ENCODE measurements at regions not wholly inside any gene's neighbourhood (a gene's known extent, or its start where the extent isn't known, plus 50 kb on each side); places are given as distances from the start of the nearest gene placed in this dataset.

DNA sequence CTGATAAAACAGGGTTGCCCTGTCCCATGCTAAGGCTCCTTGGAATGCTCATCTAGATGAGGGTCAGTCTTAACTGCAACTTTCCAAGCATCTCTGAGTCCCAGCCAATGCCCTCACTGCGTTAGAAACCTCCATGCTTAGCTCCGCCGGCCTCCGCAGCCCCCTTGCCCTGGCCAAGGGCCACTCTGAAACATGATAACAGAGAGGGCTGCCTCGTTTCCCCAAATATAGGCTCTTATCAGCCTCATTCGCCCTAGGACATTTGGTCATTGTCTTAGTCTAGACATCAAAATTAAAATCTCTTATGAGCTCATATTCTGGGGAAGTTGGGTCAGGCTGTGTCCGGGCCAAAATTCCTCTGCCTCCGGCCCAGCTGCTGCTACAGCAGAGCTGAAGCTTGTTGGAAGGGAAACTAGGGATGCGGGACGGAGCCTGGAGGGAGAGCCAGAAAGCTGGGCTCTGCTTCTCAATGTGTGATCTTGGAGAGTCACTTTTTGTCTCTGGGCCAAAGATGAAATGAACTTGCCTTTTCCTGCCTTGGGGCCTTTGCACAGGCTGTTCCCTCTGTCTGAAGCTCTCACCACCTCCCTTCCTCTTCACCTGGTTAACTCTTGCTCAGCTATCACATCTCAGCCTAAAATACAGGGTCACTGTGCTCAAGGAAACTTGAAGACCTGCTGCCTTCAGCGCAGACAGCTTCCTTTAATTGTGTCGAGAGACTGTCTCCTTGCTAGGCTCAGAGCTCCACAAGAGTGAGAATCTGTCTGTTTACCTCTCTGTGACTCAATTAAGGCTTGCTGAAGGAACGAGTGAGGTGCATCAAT is 191.3 kb downstream of the RGS3 start:
- H3K27me3 ChIP-seq (ENCODE audit: insufficient read depth), result no peaks in the 10 kb centered on the region
- WGBS (ENCODE audit: low lambda C conversion rate), result 83% methylated on average over 13 of the region's 13 CpGs
- H3K4me2 ChIP-seq, result peak overlapping the region; percentile 13; the same call in 1 of the 2 replicates
- TF ChIP-seq TEAD4 (IDR thresholded peaks at IDR 0.05; ENCODE audit: borderline replicate concordance, insufficient read depth) (no peak), EP300 (IDR thresholded peaks at IDR 0.05; ENCODE audit: borderline replicate concordance in 1 of 2, low read depth in 1 of 2, low read length in 1 of 2) (no peak), FOXM1 (IDR thresholded peaks at IDR 0.05; ENCODE audit: low read depth) (no peak)
- H3K27ac ChIP-seq (ENCODE audit: low read depth in 2 of 2, low read length in 1 of 2), result peak overlapping the region; percentile 7 to 44; a peak in 2 of 4 replicates
- no peak overlapping the region for H3K4me3 ChIP-seq (ENCODE audit: low read depth in 2 of 2, low read length in 1 of 2)
- H4K20me1 ChIP-seq (ENCODE audit: insufficient read depth), result no peaks in the 10 kb centered on the region
- no peaks in the 10 kb centered on the region for H3K36me3 ChIP-seq (replicated peaks in 1 of 2; ENCODE audit: control insufficient read depth in 1 of 2, insufficient read depth in 2 of 2, low read length in 1 of 2)
- peaks cover 14% of the 10 kb centered on the region for H3F3A ChIP-seq (replicated peaks; ENCODE audit: insufficient read depth)
- ChIA-PET POLR2A (interaction anchor here (0.8 to 2.1 kb wide), 5 partner anchors 61 to 244 kb away, joined by 3 to 13 read pairs (median 4); partner anchors contain the start of genes C9orf43 and POLE3), CTCF (interaction anchor here (0.7 to 19.0 kb wide), 37 partner anchors 7 to 380 kb away, joined by 3 to 1335 read pairs (median 5); partner anchors contain the start of genes ALAD, C9orf43, CDC26 and POLE3)
- H2AFZ ChIP-seq (ENCODE audit: low read depth), result peak overlapping the region; percentile 75; the same call in 1 of the 2 replicates
- no peaks in the 10 kb centered on the region for H3K79me2 ChIP-seq (ENCODE audit: insufficient read depth)
- no peaks in the 10 kb centered on the region for H3K9me3 ChIP-seq
- H3K4me1 ChIP-seq (ENCODE audit: control insufficient read depth in 1 of 2, insufficient read depth in 2 of 2, low read depth in 1 of 2, low read length in 1 of 2), result peaks cover 22 to 37% of the 10 kb centered on the region in 2 experiments
- H3K9me2 ChIP-seq, result no peaks in the 10 kb centered on the region
- no peak for DNase-seq
- H3K9ac ChIP-seq, result no peak overlapping the region; the same call in 1 of the 2 replicates

DNA sequence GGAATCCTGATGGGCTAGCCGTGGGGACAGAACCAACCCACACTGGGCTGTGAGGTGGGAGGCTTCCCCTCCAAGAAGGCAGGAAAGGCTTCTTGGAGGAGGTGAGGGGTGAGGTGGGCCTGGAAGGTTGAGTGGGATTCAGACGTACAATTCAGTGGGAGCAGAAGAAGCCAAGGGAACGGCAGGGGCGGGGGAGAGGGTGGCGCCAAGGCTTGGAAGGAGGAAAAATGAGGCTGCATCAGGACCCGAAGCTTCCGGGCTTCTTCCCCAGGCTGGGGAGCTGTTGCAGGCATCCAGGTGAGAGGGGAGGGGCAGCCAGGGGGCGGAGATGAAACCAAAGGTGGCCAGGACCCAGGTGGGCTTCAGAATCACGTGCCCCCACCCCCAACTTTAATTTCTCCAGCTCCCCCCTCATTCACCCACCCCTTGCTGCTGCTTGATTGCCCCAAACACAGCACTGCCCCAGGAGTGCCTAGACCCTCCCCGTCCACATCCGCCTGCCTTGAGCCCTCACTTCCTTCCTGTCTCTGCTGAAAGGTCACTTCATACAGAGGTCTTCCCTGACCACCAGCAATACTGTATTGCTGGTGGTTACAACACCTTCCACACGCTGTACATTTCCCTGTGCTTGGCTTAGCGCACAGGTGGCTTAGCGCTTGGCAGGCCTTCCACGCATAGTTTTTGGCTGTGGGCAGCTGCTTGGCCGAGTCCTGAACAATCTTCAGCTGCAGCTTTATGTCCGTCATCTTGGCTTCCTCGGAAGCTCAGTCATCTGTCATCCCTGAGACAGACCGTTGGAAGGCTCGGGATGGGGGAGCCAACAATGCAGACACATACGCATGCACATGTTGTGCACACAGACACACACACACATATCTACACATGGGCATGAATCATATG is 193.5 kb downstream of the RGS3 start:
- no peak overlapping the region for H3K4me3 ChIP-seq (ENCODE audit: low read depth in 2 of 2, low read length in 1 of 2)
- no peaks in the 10 kb centered on the region for H3K79me2 ChIP-seq (ENCODE audit: insufficient read depth)
- WGBS (ENCODE audit: low lambda C conversion rate), result 84% methylated on average over 20 of the region's 21 CpGs
- H3K9me2 ChIP-seq, result no peaks in the 10 kb centered on the region
- CTCF ChIA-PET, result interaction anchor here (0.6 to 19.0 kb wide), 41 partner anchors 8 to 634 kb away, joined by 3 to 1335 read pairs (median 7); partner anchors contain the start of genes ALAD, C9orf43, CDC26 and POLE3
- no peak for TF ChIP-seq GABPA (IDR thresholded peaks at IDR 0.05; ENCODE audit: low read depth)
- no peak for TF ChIP-seq POLR2AphosphoS5 (IDR thresholded peaks at IDR 0.05; ENCODE audit: low read depth, low read length)
- no peak for TF ChIP-seq SMC3 (IDR thresholded peaks at IDR 0.05; ENCODE audit: low read depth, low read length)
- TF ChIP-seq MXI1 (IDR thresholded peaks at IDR 0.05; ENCODE audit: low read depth, low read length), result no peak
- TF ChIP-seq SIN3A (IDR thresholded peaks at IDR 0.05; ENCODE audit: borderline replicate concordance, low read depth, low read length), result no peak
- TF ChIP-seq YY1 (IDR thresholded peaks at IDR 0.05; ENCODE audit: low read depth), result no peak
- no peak for TF ChIP-seq RAD21 (IDR thresholded peaks at IDR 0.05; ENCODE audit: low read length)
- TF ChIP-seq FOXM1 (IDR thresholded peaks at IDR 0.05; ENCODE audit: low read depth), result no peak
- TF ChIP-seq RXRA (IDR thresholded peaks at IDR 0.05; ENCODE audit: borderline replicate concordance, low read depth), result no peak
- TF ChIP-seq NRF1 (IDR thresholded peaks at IDR 0.05; ENCODE audit: low read depth, low read length), result no peak
- no peak for TF ChIP-seq RFX5 (IDR thresholded peaks at IDR 0.05; ENCODE audit: low read length)
- TF ChIP-seq, protein P1, sequence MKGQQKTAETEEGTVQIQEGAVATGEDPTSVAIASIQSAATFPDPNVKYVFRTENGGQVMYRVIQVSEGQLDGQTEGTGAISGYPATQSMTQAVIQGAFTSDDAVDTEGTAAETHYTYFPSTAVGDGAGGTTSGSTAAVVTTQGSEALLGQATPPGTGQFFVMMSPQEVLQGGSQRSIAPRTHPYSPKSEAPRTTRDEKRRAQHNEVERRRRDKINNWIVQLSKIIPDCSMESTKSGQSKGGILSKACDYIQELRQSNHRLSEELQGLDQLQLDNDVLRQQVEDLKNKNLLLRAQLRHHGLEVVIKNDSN (IDR thresholded peaks at IDR 0.05; ENCODE audit: borderline replicate concordance, low read depth), result no peak
- TF ChIP-seq TEAD4 (IDR thresholded peaks at IDR 0.05; ENCODE audit: borderline replicate concordance, insufficient read depth), result no peak
- no peaks in the 10 kb centered on the region for H3K27me3 ChIP-seq (ENCODE audit: insufficient read depth)
- POLR2A ChIA-PET, result interaction anchor here (1.1 to 2.4 kb wide), 4 partner anchors 63 to 68 kb away, joined by 4 to 13 read pairs (median 6); no protein-coding TSS in a partner anchor
- no peak for DNase-seq
- no peaks in the 10 kb centered on the region for H3K9me3 ChIP-seq
- H3K4me1 ChIP-seq (ENCODE audit: control insufficient read depth in 1 of 2, insufficient read depth in 2 of 2, low read depth in 1 of 2, low read length in 1 of 2), result peaks cover 11 to 20% of the 10 kb centered on the region in 2 experiments; a peak in 2 of 4 replicates
- no peaks in the 10 kb centered on the region for H3K36me3 ChIP-seq (replicated peaks in 1 of 2; ENCODE audit: control insufficient read depth in 1 of 2, insufficient read depth in 2 of 2, low read length in 1 of 2)
- H4K20me1 ChIP-seq (ENCODE audit: insufficient read depth), result no peaks in the 10 kb centered on the region
- H3K27ac ChIP-seq (ENCODE audit: low read depth in 2 of 2, low read length in 1 of 2), result no peak overlapping the region
- H3K9ac ChIP-seq, result no peak overlapping the region
- H2AFZ ChIP-seq (ENCODE audit: low read depth), result no peak overlapping the region
- no peak overlapping the region for H3K4me2 ChIP-seq
- no peaks in the 10 kb centered on the region for H3F3A ChIP-seq (replicated peaks; ENCODE audit: insufficient read depth)
